H1 (cell line): ENCODE measurements at regions not wholly inside any gene's neighbourhood (a gene's known extent, or its start where the extent isn't known, plus 50 kb on each side); places are given as distances from the start of the nearest gene placed in this dataset.

Experiments used
- MAFK ChIP-seq: IDR thresholded peaks from 2 replicates; pipeline ENCODE4 v1.6.1; 2012; ENCODE audit warnings: low read depth, mild to moderate bottlenecking, improper control_type of control experiment, low read length
- PHF8 ChIP-seq: fragments of 200-600 bp; sonication (generic); conservative IDR thresholded peaks from 2 replicates; pipeline ENCODE4 v1.7.1; 2012; ENCODE audit warnings: low read depth, mild to moderate bottlenecking, inconsistent platforms, low read length, moderate library complexity
- SIRT6 ChIP-seq: IDR thresholded peaks from one replicate; pipeline ENCODE4 v1.7.1; 2012; ENCODE audit warnings: low read length, inconsistent platforms
- SP2 ChIP-seq: IDR thresholded peaks from 2 replicates; pipeline ENCODE4 v1.6.1; 2012; ENCODE audit warnings: mild to moderate bottlenecking, low read length, inconsistent platforms
- TF ChIP-seq, protein P1 (sequence below): IDR thresholded peaks from 2 replicates; pipeline ENCODE4 v1.6.1; 2012; ENCODE audit warnings: low read length, inconsistent platforms
- TF ChIP-seq, protein P2 (sequence below), 3 experiments: IDR thresholded peaks; 1 replicate in 2 of 3; 2 replicates in 1 of 3; pipeline versions ENCODE4 v1.5.1 to v1.6.1; 2011; ENCODE audit warnings: low read length in 3 of 3, mild to moderate bottlenecking in 3 of 3, inconsistent platforms in 2 of 3, low read depth in 1 of 3, moderate library complexity in 1 of 3; ENCODE audit not compliant: insufficient read depth in 1 of 3; ENCODE audit errors: control extremely low read depth in 1 of 3

DNA sequence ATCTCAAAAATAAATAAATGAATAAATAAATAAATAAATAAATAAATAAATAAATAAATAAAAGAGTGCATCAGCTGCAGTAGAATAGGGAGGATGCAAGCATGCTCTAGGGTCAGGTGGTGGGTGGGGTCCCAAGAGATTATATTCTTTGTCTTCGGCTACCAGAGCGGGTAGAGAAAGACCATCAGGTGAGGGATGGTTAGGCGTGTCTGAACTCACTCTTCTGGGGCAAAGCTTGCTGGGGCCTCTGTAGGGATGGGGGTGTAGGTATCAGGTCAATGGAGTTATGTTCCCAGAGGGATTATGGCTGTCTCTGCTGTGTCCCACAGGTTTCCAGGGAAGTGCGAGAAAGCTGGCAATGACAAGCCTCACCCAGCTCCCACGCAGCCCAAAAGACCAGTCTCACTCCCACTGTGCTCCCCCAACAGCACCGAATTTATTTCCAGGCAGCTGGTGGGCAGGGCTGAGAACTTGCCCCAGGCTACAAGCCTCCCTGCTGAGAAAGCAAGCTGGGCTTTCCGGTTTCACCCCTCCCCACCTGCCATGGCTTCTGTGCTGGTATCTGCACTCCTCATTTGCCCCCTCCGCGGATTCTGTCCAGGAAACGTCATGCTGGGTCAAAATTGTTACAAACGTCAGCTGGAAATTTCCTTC, 180.8 kb downstream of the LURAP1L start (continued):
- TF ChIP-seq, protein P1, sequence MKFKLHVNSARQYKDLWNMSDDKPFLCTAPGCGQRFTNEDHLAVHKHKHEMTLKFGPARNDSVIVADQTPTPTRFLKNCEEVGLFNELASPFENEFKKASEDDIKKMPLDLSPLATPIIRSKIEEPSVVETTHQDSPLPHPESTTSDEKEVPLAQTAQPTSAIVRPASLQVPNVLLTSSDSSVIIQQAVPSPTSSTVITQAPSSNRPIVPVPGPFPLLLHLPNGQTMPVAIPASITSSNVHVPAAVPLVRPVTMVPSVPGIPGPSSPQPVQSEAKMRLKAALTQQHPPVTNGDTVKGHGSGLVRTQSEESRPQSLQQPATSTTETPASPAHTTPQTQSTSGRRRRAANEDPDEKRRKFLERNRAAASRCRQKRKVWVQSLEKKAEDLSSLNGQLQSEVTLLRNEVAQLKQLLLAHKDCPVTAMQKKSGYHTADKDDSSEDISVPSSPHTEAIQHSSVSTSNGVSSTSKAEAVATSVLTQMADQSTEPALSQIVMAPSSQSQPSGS, result no peak
- TF ChIP-seq SIRT6 (no peak), MAFK (no peak), SP2 (no peak), PHF8 (no peak)
- TF ChIP-seq, protein P2, sequence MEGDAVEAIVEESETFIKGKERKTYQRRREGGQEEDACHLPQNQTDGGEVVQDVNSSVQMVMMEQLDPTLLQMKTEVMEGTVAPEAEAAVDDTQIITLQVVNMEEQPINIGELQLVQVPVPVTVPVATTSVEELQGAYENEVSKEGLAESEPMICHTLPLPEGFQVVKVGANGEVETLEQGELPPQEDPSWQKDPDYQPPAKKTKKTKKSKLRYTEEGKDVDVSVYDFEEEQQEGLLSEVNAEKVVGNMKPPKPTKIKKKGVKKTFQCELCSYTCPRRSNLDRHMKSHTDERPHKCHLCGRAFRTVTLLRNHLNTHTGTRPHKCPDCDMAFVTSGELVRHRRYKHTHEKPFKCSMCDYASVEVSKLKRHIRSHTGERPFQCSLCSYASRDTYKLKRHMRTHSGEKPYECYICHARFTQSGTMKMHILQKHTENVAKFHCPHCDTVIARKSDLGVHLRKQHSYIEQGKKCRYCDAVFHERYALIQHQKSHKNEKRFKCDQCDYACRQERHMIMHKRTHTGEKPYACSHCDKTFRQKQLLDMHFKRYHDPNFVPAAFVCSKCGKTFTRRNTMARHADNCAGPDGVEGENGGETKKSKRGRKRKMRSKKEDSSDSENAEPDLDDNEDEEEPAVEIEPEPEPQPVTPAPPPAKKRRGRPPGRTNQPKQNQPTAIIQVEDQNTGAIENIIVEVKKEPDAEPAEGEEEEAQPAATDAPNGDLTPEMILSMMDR (IDR thresholded peaks at IDR 0.05; ENCODE audit: control extremely low read depth in 1 of 3, insufficient read depth in 1 of 3, low read depth in 1 of 3, low read length in 3 of 3), result no peak
